Activated CD8-positive, alpha-beta memory T cell treated with anti-CD3 and anti-CD28 coated beads for 1 hour (primary cell): ENCODE measurements at regions not wholly inside any gene's neighbourhood (a gene's known extent, or its start where the extent isn't known, plus 50 kb on each side); places are given as distances from the start of the nearest gene placed in this dataset.
"Not testable (repeated sequence)": the region's sequence is repeated elsewhere in the genome, so short reads cannot be mapped to it uniquely, and the experiment has no call there.

ENCODE experiments used
- DNase-seq, 2 donors: peaks; one replicate each; pipeline ENCODE4 v3.0.0-alpha.2; 2020; ENCODE audit warnings: low read depth in 1 of 2; ENCODE audit errors: extremely low read depth in 1 of 2

- DNase-seq, result no peak
Observed at GRCh38 chr2:8119782-8120505, 561.9 kb upstream of the ID2 start.

DNA sequence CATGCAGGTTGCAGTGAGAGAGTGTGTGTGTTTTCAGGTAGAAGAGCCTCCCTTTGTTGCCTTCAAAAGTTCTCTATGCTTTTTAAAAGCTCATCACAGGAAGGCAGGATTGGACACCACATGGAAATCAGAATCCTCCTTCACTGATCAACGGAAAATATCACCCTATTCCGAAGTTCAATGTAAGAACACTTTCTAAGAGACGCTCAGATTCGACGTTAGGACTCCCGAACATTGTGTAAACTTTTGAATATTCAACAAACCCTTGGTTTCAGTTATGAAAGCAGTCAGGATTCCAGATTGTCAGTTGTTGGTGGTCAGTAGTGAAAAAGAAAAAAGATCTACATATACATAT, 561.4 kb upstream of the ID2 start:
- no peak for DNase-seq

- DNase-seq, result no peak
Observed at GRCh38 chr2:8121022-8121825, 560.6 kb upstream of the ID2 start.

GRCh38 chr2:8121826-8122513, 559.9 kb upstream of the ID2 start:
- DNase-seq, result no peak

- DNase-seq, result no peak
Observed at GRCh38 chr2:8122520-8122919, 559.3 kb upstream of the ID2 start.

DNA sequence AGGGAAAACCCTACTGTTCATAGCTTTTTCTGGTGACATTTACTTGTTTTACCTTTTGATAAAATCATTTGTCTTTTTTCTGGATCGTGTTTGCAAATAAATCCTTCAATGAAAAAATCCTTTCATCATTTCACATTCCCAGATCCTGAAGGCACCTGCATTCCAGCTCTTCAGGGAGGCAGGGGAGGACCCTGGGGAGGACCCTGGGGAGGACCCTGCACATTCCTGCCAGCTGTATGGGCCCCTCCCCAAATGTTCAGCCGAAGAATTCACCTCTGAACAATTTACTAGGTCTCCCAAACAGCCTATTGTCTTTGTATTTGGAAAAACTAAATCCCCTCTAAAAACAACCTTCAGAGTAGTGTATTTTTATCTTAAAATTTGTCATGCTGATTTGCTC, 558.4 kb upstream of the ID2 start:
- no peak for DNase-seq

DNA sequence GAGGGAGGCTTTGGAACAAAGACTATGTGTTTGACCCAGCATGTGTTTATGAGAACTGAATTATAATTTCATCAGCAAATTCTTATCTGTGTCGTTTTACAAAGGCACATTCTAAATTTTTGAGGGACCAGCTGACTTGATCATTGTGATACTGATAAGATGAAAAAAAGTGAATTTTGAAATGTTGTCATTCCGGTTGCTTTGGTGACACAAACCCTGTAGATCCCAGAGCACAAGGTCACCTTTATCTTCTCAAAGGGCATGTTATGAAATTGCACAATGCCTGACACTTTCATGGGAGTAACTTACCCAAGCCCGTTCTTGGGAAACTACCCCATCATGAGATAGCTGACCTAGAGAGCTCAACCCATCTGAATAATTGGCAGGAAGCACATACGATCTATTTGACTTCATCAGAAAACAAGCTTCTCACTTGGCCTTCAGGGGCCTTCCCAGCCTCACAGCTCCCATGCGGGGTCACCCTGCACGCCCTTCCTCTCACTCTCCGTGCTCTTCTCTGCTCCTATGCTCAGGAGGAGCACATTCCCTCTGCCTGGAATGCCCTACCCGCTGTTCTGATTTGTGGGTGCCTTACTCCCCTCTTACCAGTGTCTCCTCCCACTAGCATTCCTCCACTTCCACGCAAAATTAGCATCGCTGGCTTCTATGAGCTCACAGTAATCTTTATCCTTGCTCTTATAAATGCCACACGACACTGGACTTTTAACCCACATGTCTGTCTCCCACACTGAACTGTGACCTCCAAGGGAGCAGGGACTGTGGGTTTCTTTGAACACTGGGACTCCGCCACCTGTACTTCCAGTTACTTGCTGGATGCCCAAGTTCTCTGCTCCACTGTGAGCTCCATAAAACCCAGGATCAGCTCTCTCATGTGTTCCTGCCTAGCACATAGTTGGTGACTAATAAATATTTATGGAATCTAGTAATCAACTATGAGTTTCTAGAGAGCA, 555.8 kb upstream of the ID2 start:
- no peak for DNase-seq

DNA sequence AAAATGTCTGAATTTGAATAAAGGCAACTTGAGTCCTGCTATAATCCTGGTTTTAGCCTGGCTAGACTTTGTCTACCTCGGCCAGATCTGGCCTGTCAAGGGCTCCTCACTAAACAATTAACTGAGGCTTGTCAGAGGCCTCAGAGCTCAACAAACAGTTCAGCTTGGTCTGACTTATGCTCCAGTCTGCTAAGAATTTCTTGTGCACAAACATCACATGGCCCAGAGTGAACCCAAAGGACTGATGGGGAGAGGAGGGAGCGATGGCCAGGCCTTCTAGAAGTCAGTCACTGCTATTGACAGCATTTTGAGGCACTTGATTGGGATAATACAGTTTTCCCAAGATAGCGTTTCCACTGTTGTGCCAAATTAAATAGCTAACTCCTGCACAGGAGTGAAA, 555.1 kb upstream of the ID2 start:
- DNase-seq, result no peak

DNA sequence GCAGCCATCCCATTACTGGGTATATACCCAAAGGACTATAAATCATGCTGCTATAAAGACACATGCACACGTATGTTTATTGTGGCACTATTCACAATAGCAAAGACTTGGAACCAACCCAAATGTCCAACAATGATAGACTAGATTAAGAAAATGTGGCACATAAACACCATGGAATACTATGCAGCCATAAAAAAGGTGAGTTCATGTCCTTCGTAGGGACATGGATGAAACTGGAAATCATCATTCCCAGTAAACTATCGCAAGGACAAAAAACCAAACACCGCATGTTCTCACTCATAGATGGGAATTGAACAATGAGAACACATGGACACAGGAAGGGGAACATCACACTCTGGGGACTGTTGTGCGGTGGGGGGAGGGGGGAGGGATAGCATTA, 550.4 kb upstream of the ID2 start:
- DNase-seq, result not testable (repeated sequence)

GRCh38 chr2:8132351-8132831, 549.5 kb upstream of the ID2 start:
- DNase-seq, result no peak

DNA sequence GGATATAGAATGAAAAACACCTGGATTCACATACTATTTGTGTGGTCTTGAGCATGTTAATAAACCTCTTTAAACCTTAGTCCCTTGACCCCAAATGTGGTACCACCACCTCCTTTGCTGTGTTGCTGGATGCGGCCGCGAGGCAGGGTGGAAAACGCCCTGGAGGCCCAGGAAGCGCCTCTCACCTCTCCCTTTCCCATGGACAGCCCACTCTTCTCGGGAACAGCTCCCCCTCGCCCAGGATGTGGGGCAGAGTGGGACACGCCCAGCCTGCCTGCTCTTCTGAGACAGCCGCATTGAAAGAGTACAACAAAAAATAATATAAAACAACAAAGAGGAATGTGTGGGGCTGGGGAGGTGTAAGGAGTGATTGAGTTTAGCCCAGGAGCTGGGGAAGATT, 549.0 kb upstream of the ID2 start:
- DNase-seq, result no peak

- DNase-seq, result no peak
Observed at GRCh38 chr2:8133363-8133762, 548.5 kb upstream of the ID2 start.

GRCh38 chr2:8133913-8134472, 547.9 kb upstream of the ID2 start:
- no peak for DNase-seq

- DNase-seq, result no peak
Observed at GRCh38 chr2:8134473-8134932, 547.4 kb upstream of the ID2 start.

DNA sequence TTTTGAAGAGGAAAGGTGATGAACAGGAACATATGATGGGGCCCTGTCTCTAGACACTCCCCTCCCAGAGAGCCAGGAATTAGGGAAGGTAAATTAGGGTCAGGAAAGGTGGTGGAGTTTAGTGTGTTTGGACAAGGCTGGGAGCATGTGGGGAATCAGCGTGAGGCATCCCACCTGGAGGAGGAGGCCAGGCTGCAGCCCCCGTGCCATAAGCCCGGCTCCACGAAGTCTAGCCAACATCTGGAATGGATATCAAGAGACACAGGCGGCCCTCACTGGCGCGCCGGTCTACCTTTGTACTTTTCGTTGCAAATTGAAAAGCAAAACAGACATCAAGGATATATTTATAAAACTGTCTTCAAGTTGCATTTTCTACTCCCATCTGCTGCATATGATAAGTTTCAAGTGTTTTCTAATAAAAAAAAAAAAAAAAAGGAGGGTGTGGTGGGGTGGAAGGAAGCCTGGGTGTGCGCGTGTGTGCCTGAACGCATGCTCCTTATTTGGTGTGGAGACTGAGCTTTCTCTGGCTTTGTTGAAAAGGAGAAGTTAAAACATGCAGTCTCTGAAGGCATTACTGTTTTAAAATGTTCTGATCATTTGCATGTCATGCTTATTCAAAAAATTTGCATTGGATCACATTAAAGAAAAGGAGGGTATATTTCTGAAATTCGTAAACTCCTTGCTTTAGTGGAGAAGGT, 546.7 kb upstream of the ID2 start:
- no peak for DNase-seq

GRCh38 chr2:8137801-8138200, 544.1 kb upstream of the ID2 start:
- no peak for DNase-seq

DNA sequence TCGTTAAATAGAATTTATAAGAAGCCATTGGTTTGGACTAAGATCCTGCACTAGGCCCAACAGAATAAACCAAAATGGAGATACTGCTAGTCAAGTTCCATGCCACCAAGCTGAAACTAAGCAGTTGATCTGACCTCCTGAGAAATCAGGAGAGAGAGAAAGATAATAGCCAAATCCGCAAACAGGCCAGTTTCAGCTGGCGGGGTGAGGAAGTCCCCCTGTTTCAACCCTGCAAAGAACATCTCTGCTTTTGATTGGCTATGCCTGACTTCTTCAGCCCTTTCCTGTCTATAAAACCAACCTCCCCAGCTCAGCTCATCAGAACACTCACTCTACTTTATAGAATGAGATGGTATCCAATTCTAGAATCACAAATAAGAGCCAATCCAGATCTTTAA, 543.3 kb upstream of the ID2 start:
- no peak for DNase-seq

GRCh38 chr2:8138923-8139667, 542.8 kb upstream of the ID2 start:
- no peak for DNase-seq

DNA sequence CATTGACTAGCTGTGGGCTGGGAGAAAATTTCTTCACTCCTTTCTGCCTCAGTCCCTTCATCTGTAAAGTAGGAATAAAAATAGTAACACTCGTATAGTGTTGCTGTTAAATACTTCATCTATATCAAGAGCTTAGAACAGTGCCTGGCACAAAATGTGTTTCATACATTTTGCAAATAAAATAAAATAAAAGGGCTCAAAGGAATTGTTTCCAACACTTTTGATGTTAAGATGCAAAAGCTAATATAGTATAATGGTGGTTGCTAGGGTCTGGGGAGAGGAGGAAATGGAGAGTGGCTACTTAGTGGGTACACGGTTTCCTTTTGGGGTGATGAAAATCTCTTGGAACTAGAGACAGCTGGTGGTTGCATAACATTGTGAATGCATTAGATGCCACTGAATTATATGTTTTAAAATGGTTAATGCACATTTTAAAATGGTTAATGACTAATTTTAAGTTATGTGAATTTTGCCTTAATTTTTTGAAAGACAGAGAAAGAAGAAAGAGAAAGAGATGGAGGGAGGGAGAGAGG, 542.1 kb upstream of the ID2 start:
- DNase-seq, result no peak
